Activated CD4-positive, alpha-beta T cell treated with anti-CD3 and anti-CD28 coated beads, Interleukin-2, amount 50 U/mL, for 24 hours (primary cell): ENCODE measurements at regions not wholly inside any gene's neighbourhood (a gene's known extent, or its start where the extent isn't known, plus 50 kb on each side); places are given as distances from the start of the nearest gene placed in this dataset.
"Not testable (repeated sequence)": the region's sequence is repeated elsewhere in the genome, so short reads cannot be mapped to it uniquely, and the experiment has no call there.

Experiments used
- DNase-seq, 2 donors: peaks; one replicate each; pipeline ENCODE4 v3.0.0-alpha.2; 2020; ENCODE audit warnings: low read depth in 1 of 2, low spot score in 1 of 2

DNA sequence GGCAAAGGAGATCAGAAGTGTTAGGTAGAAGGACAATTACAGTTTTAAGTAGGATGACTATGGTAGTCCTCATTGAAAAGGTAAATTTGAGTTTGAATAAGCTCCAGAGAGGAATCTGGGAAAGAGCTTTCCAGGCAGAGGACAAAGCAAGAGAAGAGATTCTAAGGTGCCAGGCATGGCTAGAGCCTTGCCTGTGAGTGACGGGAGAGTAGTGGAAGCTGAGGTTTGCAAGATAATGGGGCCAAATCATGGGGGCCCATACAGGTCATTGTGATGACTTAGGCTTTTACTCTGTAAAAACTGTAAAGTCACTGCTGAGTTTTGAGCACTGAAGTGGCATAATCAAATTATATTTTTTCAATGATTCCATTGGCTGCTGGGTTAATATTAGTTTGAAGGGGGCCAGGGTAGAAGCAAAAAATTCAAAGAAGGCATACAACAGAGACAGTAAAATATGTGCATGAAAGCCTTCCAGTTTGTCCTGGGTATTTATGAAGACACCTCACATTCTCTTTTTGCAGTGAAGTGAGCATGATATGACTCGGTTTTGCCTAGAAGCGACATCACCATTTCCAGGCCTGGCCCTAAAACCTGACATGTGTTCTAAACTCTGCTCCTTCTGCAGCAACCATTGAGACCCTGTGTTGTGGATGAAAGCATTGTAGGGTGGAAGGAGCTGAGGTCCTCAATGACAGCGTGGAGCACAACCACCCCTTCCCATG, 279.8 kb upstream of the TNC start:
- DNase-seq, result no peak

DNA sequence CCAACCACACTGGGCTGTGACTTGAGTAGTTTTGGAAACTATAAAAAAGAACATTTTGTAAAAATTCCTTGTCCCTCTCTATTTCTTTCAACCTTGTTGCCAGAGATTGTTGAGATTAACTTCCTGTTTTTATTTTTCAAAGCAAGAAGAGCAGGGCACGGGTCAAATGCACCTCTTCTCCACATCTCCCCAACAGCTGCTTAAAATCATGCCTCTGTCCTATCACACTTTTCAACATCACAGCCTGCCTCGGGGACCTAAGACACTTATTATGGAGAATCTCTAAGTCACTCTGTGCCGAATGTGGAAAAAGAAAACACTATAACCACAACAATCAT, 280.3 kb upstream of the TNC start:
- DNase-seq, result no peak

DNA sequence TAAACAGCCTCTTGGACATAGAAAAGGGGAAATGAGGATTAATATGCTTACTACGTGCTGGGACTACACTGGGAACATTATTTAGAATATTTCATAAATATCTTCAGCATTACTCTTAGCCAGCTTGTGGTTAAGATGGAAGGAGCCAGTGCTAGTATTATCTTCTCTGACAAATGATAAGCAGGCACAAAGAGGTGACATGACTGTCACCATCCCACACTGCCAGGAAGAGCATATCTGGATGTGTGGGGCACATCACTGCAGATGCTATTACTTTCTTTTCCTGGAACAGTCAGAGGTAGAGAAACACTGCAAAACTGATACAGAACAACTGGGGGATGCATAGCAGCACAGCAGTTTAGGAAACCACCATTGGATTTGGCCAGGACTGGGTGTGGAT, 281.0 kb upstream of the TNC start:
- DNase-seq, result no peak

DNA sequence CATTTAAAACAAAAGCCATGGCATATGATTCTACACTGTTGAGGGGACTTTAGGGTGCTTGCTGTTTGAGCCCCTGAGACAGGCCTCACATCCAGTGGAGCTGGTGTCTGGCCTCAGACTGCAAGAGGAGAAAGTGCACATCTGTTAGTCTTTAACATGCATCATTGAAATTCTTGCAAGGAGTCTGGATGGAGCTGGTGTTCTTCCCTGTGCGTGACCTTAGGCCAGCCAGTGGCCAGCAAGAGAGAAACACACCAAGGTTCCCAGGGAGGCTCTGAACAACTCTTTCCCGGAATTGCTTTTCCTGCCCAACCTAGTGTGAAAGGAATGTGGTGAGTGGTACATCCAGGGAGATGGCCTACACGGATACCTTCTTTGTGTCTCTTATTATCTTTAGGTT, 282.8 kb upstream of the TNC start:
- DNase-seq, result no peak

DNA sequence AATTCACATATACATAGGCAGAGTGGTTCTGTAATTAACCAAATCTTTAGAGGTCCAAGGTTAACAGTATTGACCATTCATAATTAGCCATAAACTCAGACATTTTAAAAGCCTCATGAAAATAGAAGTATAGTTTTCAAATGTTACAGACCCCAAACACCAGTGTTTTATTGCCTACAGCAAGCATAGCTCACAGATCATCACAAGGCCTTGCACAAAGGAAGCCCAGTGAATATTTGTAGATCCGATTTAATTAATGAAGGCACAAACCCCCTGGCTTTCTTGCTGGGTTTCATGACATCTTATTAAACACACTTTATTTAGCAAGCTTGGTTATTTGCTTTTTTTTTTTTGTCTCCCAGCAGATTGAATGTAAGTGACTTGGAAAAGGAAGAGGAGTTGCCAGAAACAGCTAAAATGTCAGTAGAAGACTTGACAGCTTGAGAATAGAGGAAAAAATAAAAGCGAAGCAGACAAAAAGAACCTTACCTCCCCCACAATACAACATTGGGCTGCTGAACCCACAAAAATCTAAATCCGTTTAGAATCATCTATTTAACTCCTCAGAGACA, 283.9 kb upstream of the TNC start:
- no peak for DNase-seq

DNA sequence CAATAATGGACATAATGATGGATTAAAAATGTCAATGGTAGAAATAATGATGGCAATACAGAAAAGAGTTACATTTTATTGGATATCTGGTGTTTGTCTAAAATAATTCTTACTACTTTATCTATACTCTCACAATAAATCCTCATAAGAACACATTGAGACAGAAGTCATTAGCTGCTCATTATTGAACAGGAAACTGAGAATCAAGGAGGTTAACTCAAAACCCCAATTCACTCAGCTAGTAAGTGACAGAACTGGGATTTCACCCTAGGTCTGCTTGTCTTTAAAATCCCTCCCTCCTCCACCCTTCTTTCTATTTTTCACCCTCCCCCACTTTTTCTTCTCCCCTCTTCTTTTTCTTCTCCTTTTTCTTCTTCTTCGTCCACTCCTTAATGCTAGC, 285.8 kb upstream of the TNC start:
- no peak for DNase-seq

DNA sequence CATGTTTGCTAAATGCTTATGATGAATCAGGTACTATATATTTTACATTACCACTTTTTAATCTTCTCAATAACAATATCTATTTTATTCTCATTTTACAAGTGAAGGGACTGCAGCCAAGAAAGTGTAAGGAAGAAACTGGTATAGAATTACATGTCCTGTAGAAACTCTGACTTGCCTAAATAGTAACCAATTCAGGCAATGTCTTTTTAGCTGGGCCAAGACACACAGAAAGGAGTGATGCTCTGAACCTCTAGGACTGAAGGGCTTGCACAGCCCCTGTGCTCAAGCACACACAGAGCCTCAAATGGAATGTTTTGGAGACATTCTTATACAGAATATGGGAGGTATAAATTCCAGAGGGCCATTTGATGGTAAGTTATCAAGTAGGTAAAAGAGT, 286.4 kb upstream of the TNC start:
- no peak for DNase-seq

DNA sequence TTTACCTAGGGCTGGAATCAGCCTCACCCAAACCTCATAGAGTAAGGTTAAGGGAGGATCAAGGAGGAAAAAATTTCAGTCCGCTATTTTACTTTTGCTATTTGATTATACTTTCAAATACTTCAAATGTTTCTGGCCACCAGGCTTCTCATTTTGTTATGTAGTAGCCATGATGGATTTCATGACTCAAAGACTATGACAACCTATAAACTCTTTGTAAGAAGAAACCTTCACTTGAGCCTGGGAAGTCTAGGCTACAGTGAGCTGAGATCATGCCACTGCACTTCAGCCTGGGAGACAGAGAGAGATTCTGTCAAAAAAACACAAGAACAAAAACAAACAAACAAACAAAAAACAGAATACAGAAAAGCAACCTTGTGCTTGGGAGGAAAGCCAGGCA, 293.6 kb upstream of the TNC start:
- DNase-seq, result no peak

DNA sequence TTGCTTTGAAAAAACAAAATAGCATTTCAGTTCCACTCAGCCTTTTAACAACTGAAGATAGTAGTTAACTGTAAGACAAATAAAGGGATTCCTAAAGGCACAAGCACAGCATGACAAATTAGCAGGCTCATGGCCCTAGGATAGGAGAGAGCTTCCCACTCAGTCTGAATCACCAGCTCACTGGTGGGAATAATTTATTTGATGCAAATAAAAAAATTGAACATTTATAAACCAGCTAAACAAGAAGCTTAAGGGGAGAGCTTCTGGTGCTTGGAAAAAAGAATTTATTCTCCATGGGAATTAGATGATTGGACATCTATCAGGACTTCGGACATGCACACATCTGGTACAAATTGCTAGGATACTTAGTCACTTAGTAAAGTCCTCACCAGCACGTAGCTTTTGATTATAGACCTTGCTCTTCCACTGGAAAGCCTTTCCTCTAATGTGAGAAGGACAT, 294.1 kb upstream of the TNC start:
- DNase-seq, result no peak

DNA sequence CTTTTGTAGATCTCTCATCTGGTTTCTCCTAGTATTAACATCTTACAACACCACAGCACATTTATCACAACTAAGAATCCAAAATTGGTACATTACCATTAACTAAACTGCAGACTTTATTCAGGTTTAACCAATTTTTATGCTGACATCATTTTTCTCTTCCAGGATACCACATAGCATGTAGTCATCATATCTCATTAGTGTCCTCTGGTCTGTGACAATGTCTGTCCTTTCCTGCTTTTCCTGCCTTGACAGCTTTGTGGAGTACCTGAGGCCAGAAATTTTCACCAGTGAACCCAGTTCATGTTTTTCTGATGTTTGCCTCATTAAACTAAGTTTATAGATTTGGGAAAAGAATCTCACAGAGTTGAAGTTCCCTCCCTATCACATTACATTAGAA, 294.7 kb upstream of the TNC start:
- no peak for DNase-seq

DNA sequence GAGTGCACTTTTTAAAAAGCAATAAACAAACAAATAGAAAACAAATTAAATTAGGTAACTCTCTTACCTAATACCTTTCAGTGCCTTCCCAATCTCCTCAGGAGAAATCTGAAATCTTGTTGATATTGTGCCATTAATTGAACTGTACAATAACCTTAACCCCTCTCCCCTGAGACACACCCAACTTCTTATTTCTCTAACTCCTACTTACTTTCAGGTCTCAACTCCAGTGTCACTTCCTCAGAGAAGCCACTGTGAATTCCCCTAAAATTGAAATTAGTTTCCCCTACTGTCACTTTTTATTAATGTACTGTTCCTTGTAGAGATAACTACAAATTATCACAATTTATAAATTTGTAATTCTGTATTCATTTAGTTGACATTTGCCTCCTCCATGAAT, 295.3 kb upstream of the TNC start:
- no peak for DNase-seq

DNA sequence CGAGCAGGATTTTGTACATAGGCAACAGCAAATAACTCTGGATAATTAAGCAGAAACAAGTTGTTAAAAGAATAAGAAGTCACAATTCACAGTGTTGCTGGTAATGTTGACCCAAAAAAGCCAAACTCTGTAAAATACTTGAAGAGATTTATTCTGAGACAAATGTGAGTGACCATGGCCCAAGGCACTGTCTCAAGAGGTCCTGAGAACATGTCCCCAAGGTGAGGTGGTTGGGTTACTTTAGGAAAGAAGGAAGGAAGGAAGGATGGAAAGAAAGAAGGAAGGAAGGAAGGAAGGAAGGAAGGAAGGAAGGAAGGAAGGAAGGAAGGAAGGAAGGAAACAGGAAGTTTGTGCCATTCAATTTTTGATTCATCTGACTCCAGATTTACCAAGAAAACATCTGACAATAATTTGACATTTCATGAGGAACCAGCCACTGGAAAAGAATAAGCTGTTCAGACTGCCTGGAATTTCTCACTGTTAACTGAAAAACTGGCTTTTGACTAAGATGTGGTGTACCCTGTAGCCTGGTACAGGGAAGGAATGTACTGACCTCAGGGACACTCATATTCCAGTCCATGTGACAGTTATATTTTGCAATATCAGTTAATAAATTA, 295.9 kb upstream of the TNC start:
- no peak for DNase-seq

DNA sequence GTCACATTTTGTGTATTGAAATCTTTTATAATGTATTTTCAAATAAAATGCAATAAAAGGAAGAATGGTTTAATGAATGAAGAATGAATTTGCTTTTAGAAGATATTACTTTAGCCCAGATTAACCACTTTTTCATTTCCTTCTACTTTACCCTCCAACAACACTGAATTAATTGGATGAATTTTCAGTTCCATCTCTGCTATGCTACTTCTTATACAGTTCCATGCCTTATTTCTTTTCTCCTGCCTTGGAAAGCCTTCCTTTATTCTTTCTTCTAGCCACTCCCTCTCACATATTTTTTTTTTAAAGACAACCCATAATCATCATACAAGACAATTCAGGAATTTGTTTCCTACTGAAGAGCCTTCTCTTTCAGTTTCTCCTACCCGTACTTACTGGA, 296.6 kb upstream of the TNC start:
- no peak for DNase-seq

DNA sequence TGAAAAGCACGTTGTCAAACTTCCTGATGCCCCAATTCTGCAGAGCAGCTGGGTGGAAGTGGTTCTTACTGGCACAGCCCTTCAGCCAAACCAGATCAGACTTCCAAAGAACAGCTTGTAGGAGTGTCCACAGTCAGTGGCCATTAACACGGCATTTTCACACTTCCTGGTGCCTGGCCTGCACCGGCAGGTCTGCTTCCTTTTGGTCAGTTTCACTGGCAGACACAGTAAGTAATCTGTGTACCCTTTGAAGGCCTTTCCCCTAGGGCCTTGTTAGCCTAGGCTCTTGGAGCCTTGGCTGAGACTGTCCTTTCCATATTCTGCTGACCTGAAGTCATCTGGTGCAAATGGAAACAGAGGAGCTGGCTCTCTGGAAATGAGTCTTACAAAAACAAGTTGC, 297.5 kb upstream of the TNC start:
- DNase-seq, result no peak

DNA sequence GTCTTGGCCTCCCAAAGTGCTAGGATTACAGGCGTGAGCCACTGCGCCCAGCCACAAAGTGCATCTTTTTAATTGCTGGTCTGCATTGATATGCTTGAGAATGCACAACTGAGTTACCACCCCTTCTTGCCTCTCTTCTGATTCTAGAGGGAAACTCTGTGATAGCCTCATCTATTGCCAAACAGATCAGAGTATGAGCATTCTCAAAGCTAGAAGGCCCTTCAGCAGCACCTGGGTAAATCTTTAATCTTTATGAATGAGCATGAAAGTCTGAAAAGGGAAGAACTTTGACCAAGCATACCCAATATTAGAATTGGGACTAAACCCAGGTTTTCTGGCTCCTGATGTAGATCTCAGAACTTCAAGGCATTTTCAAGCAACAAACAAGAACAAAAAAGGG, 298.3 kb upstream of the TNC start:
- no peak for DNase-seq

DNA sequence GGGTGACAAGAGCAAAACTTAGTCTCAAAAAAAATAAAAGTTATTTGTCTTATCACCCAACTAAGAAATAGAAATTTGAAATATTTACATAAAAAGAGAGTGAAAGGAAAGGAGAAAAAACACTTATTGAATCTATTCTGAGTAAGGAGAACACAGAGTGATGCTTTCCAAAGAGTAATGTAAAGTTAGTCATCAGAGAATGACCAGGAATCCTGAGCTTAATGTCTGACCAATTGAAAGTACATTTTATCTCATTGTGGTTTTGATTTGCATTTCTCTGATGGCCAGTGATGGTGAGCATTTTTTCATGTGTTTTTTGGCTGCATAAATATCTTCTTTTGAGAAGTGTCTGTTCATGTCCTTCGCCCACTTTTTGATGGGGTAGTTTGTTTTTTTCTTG, 300.2 kb upstream of the TNC start:
- not testable (repeated sequence) for DNase-seq

DNA sequence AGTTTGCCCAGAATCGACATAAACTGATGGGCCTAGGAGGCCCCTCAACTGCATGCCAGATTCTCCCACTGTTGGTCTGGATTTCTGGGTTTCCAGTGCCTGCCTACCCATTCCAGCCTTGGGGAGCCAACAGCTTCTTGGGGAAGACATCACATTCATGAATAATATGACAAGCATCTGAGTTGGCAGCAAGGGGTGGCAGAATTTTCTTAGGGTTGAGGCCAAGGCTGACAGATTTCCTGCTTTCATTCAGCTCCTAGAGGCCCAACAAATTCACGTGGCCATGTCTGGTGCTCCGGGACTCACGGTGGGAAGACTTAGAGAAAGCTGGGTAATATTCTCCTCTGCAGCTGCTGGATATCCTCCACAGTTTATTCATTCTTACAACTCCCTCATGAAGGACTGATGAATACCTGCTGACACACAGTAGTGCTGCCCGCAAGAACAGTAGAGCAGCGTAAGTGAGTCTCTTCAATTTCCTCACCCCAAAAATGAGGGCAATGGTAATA, 305.0 kb upstream of the TNC start:
- DNase-seq, result no peak

DNA sequence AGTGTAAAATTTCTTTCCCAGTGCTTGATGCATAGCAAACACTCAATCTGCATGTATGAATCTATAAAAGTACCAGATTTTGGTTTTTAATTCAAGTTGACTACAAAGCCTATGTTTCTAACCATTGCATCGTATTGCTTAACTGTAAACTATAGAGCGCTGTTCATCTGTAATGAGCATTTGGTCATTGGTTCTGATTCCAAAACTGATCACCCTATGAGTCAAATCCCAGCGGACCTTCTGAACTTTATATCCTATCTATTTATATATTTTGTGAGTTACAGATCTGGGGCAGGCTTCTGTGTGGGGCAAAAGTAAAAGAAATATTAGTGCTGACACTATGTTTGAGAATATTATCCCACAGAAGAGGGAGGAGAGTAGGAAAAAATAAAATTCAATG, 305.7 kb upstream of the TNC start:
- DNase-seq, result no peak

DNA sequence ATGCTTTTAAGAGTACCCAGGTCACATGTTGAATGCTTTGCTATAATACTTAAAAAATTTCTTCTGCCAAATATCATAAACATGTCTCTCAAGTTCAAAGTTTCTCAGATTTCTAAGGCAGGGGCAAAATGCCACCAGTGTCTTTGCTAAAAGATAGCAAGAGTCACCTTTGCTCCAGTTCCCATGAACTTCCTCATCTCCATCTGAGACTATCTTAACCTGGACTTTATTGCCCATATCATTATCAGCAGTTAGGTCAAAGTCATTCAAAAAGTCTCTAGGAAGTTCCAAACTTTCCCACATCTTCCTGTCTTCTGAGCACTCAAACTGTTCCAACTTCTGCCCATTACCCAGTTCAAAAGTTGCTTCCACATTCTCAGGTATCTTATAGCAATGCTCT, 307.6 kb upstream of the TNC start:
- DNase-seq, result no peak

DNA sequence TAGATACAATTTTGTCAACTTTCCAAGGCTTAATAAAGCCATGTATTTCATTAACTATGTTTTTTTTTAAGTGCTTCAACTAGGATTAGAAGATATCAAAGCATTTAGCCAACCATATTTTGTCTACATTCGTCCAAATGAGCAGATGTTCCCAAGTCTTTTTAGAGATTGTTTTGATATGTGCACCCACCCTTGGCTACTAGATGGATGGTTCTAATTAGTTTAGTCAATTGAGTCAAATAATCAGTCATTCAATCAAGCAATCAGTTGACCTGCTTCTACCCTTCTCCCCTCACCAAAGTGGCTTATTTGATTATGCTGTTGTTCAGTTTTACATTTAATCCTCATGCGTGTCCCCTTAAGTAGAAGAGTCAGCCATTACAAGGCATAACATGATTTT, 319.5 kb upstream of the TNC start:
- no peak for DNase-seq

DNA sequence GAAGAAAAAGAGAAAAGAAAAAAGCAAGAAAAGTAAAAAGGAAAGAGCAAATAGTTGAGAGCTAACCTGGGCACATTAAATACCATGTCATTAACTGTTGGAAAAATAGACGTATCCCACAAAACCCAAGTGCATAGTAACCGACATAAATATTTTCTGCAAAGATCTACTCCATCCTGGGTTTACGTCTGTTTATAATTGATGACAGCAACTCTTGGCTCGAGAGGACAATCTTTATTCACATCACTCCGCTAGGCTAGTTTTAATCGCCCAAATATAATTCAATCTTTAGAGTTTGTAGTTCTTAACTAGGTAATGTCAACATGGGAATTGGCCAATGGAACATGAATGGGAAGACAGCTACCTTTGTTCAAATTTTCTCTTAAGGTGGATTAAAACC, 321.7 kb upstream of the TNC start:
- DNase-seq, result no peak

DNA sequence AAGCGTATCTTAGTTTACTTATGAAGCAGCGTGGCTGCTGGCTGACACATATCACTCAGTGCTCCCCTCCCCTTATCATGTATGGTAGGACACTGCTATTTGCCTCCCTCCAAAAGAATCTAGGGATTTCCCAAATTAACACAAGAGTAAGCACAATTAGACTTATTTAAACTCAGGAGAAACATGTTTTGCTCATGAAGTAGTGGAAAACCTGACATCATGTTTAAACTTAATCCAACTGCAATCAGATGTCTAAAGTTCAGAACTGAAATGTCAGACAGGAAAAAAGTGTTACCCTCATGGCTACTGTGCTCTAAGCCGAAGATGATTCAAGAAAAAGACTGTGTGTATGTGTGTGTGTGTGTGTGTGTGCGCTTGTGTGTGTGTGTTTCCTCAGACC, 324.1 kb upstream of the TNC start:
- DNase-seq, result no peak

DNA sequence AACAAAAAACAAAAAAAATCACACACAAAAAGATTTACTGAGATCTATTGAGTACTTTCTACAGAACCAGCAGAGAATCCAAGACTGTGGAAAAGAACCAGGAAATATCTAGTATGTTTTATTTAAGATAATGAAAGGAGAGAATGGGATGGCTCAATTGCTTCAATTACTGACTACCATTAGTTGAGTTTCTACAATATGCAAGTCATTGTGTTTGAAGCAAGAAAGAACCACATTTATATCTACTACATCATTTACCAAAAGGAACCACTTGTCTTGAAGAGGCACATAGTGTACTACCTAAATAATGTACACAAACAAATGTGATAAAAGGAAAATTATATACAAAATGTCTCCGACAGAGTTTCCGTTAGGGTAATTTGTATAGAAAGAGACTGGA, 325.9 kb upstream of the TNC start:
- no peak for DNase-seq
